ENCODE measurements at regions not wholly inside any gene's neighbourhood (a gene's known extent, or its start where the extent isn't known, plus 50 kb on each side); places are given as distances from the start of the nearest gene placed in this dataset.

DNA sequence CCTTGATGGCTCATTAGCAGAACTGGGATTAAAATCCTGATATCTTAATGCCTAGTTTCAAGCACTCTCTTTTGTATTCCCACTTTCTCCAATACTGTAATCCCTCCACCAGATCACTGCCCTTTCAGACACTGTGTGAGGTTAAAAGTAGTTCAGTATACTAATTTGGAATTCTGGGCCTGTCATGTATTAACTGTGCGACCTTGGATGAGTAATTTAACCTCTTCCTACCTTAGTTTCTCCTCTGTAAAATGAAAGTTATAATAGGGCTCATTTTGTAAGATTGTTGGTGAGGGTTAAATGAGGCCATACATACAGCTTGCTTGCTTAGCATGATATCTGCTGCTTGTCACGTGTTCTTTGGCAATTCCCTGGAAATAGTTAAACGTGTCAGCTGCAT lies 207.3 kb upstream of the HS3ST1 start:
- TF ChIP-seq, protein P1, sequence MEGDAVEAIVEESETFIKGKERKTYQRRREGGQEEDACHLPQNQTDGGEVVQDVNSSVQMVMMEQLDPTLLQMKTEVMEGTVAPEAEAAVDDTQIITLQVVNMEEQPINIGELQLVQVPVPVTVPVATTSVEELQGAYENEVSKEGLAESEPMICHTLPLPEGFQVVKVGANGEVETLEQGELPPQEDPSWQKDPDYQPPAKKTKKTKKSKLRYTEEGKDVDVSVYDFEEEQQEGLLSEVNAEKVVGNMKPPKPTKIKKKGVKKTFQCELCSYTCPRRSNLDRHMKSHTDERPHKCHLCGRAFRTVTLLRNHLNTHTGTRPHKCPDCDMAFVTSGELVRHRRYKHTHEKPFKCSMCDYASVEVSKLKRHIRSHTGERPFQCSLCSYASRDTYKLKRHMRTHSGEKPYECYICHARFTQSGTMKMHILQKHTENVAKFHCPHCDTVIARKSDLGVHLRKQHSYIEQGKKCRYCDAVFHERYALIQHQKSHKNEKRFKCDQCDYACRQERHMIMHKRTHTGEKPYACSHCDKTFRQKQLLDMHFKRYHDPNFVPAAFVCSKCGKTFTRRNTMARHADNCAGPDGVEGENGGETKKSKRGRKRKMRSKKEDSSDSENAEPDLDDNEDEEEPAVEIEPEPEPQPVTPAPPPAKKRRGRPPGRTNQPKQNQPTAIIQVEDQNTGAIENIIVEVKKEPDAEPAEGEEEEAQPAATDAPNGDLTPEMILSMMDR (IDR thresholded peaks at IDR 0.05) = no peak
- no peak for TF ChIP-seq POLR2A (IDR thresholded peaks at IDR 0.05)

Data from right lobe of liver (tissue), 4 donors.